NB4 (cell line): ENCODE measurements at regions not wholly inside any gene's neighbourhood (a gene's known extent, or its start where the extent isn't known, plus 50 kb on each side); places are given as distances from the start of the nearest gene placed in this dataset.

Experiments used
- MYC ChIP-seq: IDR thresholded peaks from 2 replicates; pipeline ENCODE4 v1.6.1; 2011; ENCODE audit warnings: low read depth, low read length
- POLR2A ChIP-seq: IDR thresholded peaks from 2 replicates; pipeline ENCODE4 v1.6.1; 2011; ENCODE audit warnings: mild to moderate bottlenecking; ENCODE audit not compliant: insufficient read length; ENCODE audit errors: extremely low read depth
- TF ChIP-seq, protein P1 (sequence below): IDR thresholded peaks from one replicate; pipeline ENCODE4 v1.5.1; 2012; ENCODE audit warnings: low read depth, low read length
- TF ChIP-seq, protein P2 (sequence below): IDR thresholded peaks from 2 replicates; pipeline ENCODE4 v1.6.1; 2011; ENCODE audit warnings: low read depth, low read length

GRCh38 chr4:37763831-37764230 is 62.7 kb upstream of the PGM2 start:
- TF ChIP-seq, protein P1, sequence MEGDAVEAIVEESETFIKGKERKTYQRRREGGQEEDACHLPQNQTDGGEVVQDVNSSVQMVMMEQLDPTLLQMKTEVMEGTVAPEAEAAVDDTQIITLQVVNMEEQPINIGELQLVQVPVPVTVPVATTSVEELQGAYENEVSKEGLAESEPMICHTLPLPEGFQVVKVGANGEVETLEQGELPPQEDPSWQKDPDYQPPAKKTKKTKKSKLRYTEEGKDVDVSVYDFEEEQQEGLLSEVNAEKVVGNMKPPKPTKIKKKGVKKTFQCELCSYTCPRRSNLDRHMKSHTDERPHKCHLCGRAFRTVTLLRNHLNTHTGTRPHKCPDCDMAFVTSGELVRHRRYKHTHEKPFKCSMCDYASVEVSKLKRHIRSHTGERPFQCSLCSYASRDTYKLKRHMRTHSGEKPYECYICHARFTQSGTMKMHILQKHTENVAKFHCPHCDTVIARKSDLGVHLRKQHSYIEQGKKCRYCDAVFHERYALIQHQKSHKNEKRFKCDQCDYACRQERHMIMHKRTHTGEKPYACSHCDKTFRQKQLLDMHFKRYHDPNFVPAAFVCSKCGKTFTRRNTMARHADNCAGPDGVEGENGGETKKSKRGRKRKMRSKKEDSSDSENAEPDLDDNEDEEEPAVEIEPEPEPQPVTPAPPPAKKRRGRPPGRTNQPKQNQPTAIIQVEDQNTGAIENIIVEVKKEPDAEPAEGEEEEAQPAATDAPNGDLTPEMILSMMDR, result no peak
- TF ChIP-seq POLR2A (no peak), MYC (no peak)
- TF ChIP-seq, protein P2, sequence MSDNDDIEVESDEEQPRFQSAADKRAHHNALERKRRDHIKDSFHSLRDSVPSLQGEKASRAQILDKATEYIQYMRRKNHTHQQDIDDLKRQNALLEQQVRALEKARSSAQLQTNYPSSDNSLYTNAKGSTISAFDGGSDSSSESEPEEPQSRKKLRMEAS, result no peak
